ENCODE measurements at regions not wholly inside any gene's neighbourhood (a gene's known extent, or its start where the extent isn't known, plus 50 kb on each side); places are given as distances from the start of the nearest gene placed in this dataset.

DNA sequence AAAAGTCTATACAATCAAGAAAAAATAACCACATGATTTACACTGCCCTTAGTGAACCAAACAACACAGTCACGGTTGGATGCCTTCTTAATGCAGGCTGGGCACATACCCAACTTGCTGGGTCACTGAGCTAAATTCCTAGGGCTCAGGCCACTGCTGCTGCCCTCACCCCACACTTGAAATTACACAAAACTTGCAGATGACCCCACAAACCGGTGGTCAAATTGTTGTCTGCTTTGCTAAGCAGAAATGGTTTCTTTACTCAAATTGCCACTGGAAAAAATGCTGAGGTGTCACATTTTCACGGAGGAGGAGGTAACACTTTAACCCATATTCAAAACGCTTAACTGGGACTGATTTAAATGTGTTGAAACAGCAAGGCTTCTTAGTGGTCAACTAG is 62.4 kb downstream of the HMHB1 start:
- no peak for TF ChIP-seq POLR2A (IDR thresholded peaks at IDR 0.05)
- TF ChIP-seq, protein P1, sequence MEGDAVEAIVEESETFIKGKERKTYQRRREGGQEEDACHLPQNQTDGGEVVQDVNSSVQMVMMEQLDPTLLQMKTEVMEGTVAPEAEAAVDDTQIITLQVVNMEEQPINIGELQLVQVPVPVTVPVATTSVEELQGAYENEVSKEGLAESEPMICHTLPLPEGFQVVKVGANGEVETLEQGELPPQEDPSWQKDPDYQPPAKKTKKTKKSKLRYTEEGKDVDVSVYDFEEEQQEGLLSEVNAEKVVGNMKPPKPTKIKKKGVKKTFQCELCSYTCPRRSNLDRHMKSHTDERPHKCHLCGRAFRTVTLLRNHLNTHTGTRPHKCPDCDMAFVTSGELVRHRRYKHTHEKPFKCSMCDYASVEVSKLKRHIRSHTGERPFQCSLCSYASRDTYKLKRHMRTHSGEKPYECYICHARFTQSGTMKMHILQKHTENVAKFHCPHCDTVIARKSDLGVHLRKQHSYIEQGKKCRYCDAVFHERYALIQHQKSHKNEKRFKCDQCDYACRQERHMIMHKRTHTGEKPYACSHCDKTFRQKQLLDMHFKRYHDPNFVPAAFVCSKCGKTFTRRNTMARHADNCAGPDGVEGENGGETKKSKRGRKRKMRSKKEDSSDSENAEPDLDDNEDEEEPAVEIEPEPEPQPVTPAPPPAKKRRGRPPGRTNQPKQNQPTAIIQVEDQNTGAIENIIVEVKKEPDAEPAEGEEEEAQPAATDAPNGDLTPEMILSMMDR (IDR thresholded peaks at IDR 0.05 in 4 of 5, conservative IDR thresholded peaks at IDR 0.05 in 1 of 5): no peak
